ENCODE measurements at regions not wholly inside any gene's neighbourhood (a gene's known extent, or its start where the extent isn't known, plus 50 kb on each side); places are given as distances from the start of the nearest gene placed in this dataset.

GRCh38 chr5:152146566-152146965, 221.9 kb upstream of the GLRA1 start (continued):
- TF ChIP-seq ZBTB40 (IDR thresholded peaks at IDR 0.05; ENCODE audit: borderline replicate concordance) (no peak), SREBF1 (IDR thresholded peaks at IDR 0.05; ENCODE audit: low read length) (no peak), EGR1 (IDR thresholded peaks at IDR 0.05; ENCODE audit: borderline replicate concordance in 1 of 2, low read depth in 2 of 2, low read length in 2 of 2) (no peak), ZSCAN29 (IDR thresholded peaks at IDR 0.05) (no peak), TCF7 (IDR thresholded peaks at IDR 0.05; ENCODE audit: borderline replicate concordance) (no peak), IRF3 (IDR thresholded peaks at IDR 0.05) (no peak), ZNF207 (IDR thresholded peaks at IDR 0.05; ENCODE audit: borderline replicate concordance) (no peak)
- TF ChIP-seq, protein P1, sequence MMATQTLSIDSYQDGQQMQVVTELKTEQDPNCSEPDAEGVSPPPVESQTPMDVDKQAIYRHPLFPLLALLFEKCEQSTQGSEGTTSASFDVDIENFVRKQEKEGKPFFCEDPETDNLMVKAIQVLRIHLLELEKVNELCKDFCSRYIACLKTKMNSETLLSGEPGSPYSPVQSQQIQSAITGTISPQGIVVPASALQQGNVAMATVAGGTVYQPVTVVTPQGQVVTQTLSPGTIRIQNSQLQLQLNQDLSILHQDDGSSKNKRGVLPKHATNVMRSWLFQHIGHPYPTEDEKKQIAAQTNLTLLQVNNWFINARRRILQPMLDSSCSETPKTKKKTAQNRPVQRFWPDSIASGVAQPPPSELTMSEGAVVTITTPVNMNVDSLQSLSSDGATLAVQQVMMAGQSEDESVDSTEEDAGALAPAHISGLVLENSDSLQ (IDR thresholded peaks at IDR 0.05): no peak
